ENCODE measurements at regions not wholly inside any gene's neighbourhood (a gene's known extent, or its start where the extent isn't known, plus 50 kb on each side); places are given as distances from the start of the nearest gene placed in this dataset.

DNA sequence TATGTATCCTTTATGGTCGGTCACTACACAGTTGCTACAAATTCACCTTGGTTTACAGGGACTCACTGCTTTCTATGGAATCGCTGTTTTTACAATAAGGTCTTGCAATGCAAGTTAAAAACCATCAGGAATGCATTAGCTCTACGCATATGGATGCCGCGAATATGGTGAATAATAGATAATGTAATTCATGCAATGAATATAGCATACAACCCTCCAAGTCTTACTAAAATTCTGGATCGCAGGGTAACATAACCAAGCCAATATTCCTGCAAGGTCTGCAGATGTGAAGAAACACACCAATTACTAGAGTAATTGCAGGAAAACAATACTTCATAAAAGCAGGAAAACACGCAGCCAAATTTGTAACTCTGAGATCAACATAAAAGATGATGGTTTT lies 75.6 kb upstream of the BACE2 start:
- no peak for TF ChIP-seq CTCF (IDR thresholded peaks at IDR 0.05)
- no peak for TF ChIP-seq EZH2 (IDR thresholded peaks at IDR 0.05; ENCODE audit: borderline replicate concordance, insufficient read depth, low read depth, low read length, poor library complexity, severe bottlenecking)
